ENCODE measurements at regions not wholly inside any gene's neighbourhood (a gene's known extent, or its start where the extent isn't known, plus 50 kb on each side); places are given as distances from the start of the nearest gene placed in this dataset.

- no peak for TF ChIP-seq HMG20B (CRISPR knock-in tag; IDR thresholded peaks at IDR 0.05)
- TF ChIP-seq, protein P1, sequence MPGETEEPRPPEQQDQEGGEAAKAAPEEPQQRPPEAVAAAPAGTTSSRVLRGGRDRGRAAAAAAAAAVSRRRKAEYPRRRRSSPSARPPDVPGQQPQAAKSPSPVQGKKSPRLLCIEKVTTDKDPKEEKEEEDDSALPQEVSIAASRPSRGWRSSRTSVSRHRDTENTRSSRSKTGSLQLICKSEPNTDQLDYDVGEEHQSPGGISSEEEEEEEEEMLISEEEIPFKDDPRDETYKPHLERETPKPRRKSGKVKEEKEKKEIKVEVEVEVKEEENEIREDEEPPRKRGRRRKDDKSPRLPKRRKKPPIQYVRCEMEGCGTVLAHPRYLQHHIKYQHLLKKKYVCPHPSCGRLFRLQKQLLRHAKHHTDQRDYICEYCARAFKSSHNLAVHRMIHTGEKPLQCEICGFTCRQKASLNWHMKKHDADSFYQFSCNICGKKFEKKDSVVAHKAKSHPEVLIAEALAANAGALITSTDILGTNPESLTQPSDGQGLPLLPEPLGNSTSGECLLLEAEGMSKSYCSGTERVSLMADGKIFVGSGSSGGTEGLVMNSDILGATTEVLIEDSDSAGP (CRISPR knock-in tag; IDR thresholded peaks at IDR 0.05): no peak
- TF ChIP-seq IFI16 (CRISPR knock-in tag; IDR thresholded peaks at IDR 0.05): no peak
- no peak for TF ChIP-seq RBM34 (IDR thresholded peaks at IDR 0.05; ENCODE audit: borderline replicate concordance, insufficient read depth, low read length)
- no peak for TF ChIP-seq ELF2 (CRISPR knock-in tag; IDR thresholded peaks at IDR 0.05)
- peak; percentile 73 for TF ChIP-seq MAFF (IDR thresholded peaks at IDR 0.05; ENCODE audit: low read length)
- no peak for TF ChIP-seq ZFX (CRISPR knock-in tag; IDR thresholded peaks at IDR 0.05)
- TF ChIP-seq MTA3 (IDR thresholded peaks at IDR 0.05; ENCODE audit: borderline replicate concordance): no peak
- no peak for TF ChIP-seq SAP30 (IDR thresholded peaks at IDR 0.05; ENCODE audit: borderline replicate concordance, insufficient read depth, low read depth, low read length, poor library complexity, severe bottlenecking)
- no peak for TF ChIP-seq GABPB1 (CRISPR knock-in tag; IDR thresholded peaks at IDR 0.05)
- no peak for TF ChIP-seq SMARCA4 (IDR thresholded peaks at IDR 0.05)
- no peak for TF ChIP-seq NR2C1 (IDR thresholded peaks at IDR 0.05)
- no peak for TF ChIP-seq NR2C1 (tag; IDR thresholded peaks at IDR 0.05)
- no peak for TF ChIP-seq PREB (CRISPR knock-in tag; IDR thresholded peaks at IDR 0.05)
- TF ChIP-seq MCM5 (IDR thresholded peaks at IDR 0.05; ENCODE audit: low read depth): no peak
Measured at GRCh38 chr14:80074900-80075574, 136.3 kb downstream of the DIO2 start (continued).
